ENCODE measurements at regions not wholly inside any gene's neighbourhood (a gene's known extent, or its start where the extent isn't known, plus 50 kb on each side); places are given as distances from the start of the nearest gene placed in this dataset.
"Not testable (repeated sequence)": the region's sequence is repeated elsewhere in the genome, so short reads cannot be mapped to it uniquely, and the experiment has no call there.

GRCh38 chr14:41549821-41550607 is 56.7 kb upstream of the LRFN5 start:
- TF ChIP-seq CTCF (IDR thresholded peaks at IDR 0.05; ENCODE audit: low read depth, low read length), result no peak
- DNase-seq (ENCODE audit: low read depth in 2 of 2), result peak; percentile 26 to 40
- H3K4me3 ChIP-seq (replicated peaks in 1 of 2; ENCODE audit: low read depth in 2 of 2, low read length in 2 of 2), result no peak overlapping the region

- TF ChIP-seq CTCF (IDR thresholded peaks at IDR 0.05; ENCODE audit: low read depth, low read length), result no peak
- no peak overlapping the region for H3K4me3 ChIP-seq (replicated peaks in 1 of 2; ENCODE audit: low read depth in 2 of 2, low read length in 2 of 2)
- DNase-seq (ENCODE audit: low read depth in 2 of 2), result no peak
These were observed 57.4 kb upstream of the LRFN5 start for GRCh38 chr14:41549282-41549681.

- H3K4me3 ChIP-seq (replicated peaks in 1 of 2; ENCODE audit: low read depth in 2 of 2, low read length in 2 of 2), result no peak overlapping the region
- peak in 1 of 2 donors; percentile 46 for DNase-seq (ENCODE audit: low read depth in 2 of 2)
- TF ChIP-seq CTCF (IDR thresholded peaks at IDR 0.05; ENCODE audit: low read depth, low read length), result no peak
These were observed 58.0 kb upstream of the LRFN5 start for GRCh38 chr14:41548666-41549065.

GRCh38 chr14:41541333-41541732 is 65.3 kb upstream of the LRFN5 start:
- DNase-seq (ENCODE audit: low read depth in 2 of 2), result no peak
- TF ChIP-seq CTCF (IDR thresholded peaks at IDR 0.05; ENCODE audit: low read depth, low read length), result no peak
- H3K4me3 ChIP-seq (replicated peaks in 1 of 2; ENCODE audit: low read depth in 2 of 2, low read length in 2 of 2), result no peak overlapping the region

- no peak for DNase-seq (ENCODE audit: low read depth in 2 of 2)
- TF ChIP-seq CTCF (IDR thresholded peaks at IDR 0.05; ENCODE audit: low read depth, low read length), result no peak
These were observed 74.4 kb upstream of the LRFN5 start for GRCh38 chr14:41532255-41532654.

GRCh38 chr14:41521891-41522290 is 84.8 kb upstream of the LRFN5 start:
- no peak overlapping the region for H3K4me3 ChIP-seq (replicated peaks in 1 of 2; ENCODE audit: low read depth in 2 of 2, low read length in 2 of 2)
- no peak for TF ChIP-seq CTCF (IDR thresholded peaks at IDR 0.05; ENCODE audit: low read depth, low read length)
- no peak for DNase-seq (ENCODE audit: low read depth in 2 of 2)

More at GRCh38 chr14:41532255-41532654, 74.4 kb upstream of the LRFN5 start:
- no peak overlapping the region for H3K4me3 ChIP-seq (replicated peaks in 1 of 2; ENCODE audit: low read depth in 2 of 2, low read length in 2 of 2)

- DNase-seq (ENCODE audit: low read depth in 2 of 2); H3K4me3 ChIP-seq (replicated peaks in 1 of 2; ENCODE audit: low read depth in 2 of 2, low read length in 2 of 2): not testable (repeated sequence)
These were observed 88.6 kb upstream of the LRFN5 start for GRCh38 chr14:41518030-41518429.

Data from cardiac fibroblast (primary cell).